ENCODE measurements at regions not wholly inside any gene's neighbourhood (a gene's known extent, or its start where the extent isn't known, plus 50 kb on each side); places are given as distances from the start of the nearest gene placed in this dataset.

DNA sequence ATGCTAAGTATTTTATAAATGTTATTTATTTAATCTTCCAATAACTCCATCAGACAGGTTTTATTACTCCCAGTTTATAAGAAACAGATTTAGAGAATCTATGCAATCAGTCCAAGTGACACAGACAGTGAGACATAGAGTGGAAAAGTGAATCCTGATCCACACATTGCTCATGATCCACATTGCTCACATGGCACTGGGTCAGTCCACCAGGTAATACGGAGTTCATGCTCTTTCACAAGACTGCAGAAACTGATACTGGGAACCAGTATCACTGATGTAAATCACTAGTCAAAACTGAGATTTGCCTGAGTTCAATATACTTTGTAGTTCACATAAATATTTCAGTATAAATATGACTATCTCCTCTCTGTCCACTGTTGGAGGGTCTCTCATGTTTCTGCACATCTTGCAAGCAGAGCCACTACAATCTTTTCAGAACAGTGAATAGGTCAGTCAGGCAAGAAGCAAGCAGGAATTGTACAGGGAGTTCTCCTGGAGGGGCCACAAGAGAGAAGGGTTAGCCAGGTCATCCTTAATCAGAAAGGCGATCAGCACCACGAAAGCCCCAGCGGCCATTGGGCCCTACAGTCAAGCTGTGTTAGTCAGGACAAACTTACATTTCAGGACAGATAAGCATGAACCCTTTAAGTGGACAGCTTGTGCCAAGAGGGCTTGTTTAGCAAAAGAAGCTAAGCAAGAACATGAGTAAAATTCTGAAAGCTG is 275.4 kb upstream of the NR5A2 start:
- DNase-seq (ENCODE audit: low read depth, low spot score) = no peak
- no peaks in the 10 kb centered on the region for H3K36me3 Mint-ChIP-seq (ENCODE audit: low read depth)
- H3K4me1 Mint-ChIP-seq = peaks cover 8% of the 10 kb centered on the region
- H3K27ac Mint-ChIP-seq (ENCODE audit: unreplicated experiment) = no peak overlapping the region
- TF ChIP-seq, protein P1, sequence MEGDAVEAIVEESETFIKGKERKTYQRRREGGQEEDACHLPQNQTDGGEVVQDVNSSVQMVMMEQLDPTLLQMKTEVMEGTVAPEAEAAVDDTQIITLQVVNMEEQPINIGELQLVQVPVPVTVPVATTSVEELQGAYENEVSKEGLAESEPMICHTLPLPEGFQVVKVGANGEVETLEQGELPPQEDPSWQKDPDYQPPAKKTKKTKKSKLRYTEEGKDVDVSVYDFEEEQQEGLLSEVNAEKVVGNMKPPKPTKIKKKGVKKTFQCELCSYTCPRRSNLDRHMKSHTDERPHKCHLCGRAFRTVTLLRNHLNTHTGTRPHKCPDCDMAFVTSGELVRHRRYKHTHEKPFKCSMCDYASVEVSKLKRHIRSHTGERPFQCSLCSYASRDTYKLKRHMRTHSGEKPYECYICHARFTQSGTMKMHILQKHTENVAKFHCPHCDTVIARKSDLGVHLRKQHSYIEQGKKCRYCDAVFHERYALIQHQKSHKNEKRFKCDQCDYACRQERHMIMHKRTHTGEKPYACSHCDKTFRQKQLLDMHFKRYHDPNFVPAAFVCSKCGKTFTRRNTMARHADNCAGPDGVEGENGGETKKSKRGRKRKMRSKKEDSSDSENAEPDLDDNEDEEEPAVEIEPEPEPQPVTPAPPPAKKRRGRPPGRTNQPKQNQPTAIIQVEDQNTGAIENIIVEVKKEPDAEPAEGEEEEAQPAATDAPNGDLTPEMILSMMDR (conservative IDR thresholded peaks at IDR 0.05) = no peak
- no peak overlapping the region for H3K4me3 Mint-ChIP-seq
- H3K27me3 Mint-ChIP-seq (ENCODE audit: low read depth) = peaks cover 25% of the 10 kb centered on the region
- H3K9me3 Mint-ChIP-seq = no peaks in the 10 kb centered on the region

DNA sequence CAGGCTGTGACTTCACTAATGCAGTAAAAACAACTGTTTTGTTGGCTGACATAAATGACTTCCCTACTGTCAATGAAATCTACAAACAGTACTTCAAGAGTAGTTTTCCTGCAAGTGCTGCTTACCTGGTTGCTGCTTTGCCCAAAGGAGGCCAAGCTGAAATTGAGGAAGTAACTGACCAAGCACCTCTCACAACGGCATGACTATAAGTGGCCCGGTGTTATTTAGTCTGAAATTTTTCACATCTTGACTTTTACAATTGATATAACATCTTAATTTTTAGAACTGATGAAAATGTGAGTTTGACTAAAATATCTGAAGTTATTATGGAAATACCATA is 274.9 kb upstream of the NR5A2 start:
- Mint-ChIP-seq H3K9me3 (no peaks in the 10 kb centered on the region), H3K27ac (ENCODE audit: unreplicated experiment) (no peak overlapping the region), H3K4me3 (no peak overlapping the region), H3K36me3 (ENCODE audit: low read depth) (no peaks in the 10 kb centered on the region), H3K27me3 (ENCODE audit: low read depth) (peaks cover 20% of the 10 kb centered on the region), H3K4me1 (peaks cover 7% of the 10 kb centered on the region)
- TF ChIP-seq, protein P1 (conservative IDR thresholded peaks at IDR 0.05) = no peak
- no peak for DNase-seq (ENCODE audit: low read depth, low spot score)

DNA sequence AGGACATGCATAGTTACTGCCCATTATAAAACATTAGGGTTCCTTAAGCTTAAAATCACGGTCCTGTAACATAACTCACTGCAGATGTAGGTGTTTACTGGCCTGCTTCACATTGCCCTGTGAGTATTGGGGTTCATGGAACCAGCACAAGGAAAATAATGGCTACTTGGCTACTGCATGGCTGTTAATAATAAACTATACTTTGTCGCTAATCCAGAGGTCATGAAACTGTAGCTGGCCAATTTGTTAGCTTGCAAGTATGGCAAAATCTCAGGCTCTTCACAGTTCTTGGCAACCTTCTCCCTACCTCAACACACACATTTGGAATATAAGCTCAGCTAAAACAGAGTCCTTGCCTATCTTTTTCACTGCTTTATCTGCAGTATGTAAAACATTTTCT is 274.0 kb upstream of the NR5A2 start:
- TF ChIP-seq, protein P1 (conservative IDR thresholded peaks at IDR 0.05) = no peak
- H3K4me1 Mint-ChIP-seq = no peaks in the 10 kb centered on the region
- H3K4me3 Mint-ChIP-seq = no peak overlapping the region
- no peaks in the 10 kb centered on the region for H3K9me3 Mint-ChIP-seq
- peak overlapping the region; percentile 65 for H3K27ac Mint-ChIP-seq (ENCODE audit: unreplicated experiment)
- no peak for DNase-seq (ENCODE audit: low read depth, low spot score)
- H3K36me3 Mint-ChIP-seq (ENCODE audit: low read depth) = no peaks in the 10 kb centered on the region
- H3K27me3 Mint-ChIP-seq (ENCODE audit: low read depth) = peaks cover 11% of the 10 kb centered on the region

DNA sequence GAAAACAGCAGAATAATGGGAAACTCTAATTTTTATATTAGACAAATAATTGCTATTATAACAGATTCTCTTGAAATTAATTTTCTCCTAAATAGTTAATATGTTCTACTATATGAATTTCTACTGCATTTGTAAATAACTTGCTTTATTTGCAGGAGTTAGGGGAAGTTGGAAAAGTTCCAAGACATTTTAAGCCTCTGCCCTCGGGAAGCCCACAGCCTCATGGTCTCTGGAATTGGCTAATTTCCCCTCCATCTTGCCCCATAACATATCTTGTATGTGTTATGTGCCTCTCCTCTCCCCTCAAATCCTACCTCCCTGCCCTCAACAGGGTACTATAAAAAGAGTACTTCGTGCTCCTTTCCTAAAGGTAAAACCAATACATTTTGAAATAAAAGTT is 271.4 kb upstream of the NR5A2 start:
- no peaks in the 10 kb centered on the region for H3K4me1 Mint-ChIP-seq
- H3K9me3 Mint-ChIP-seq = no peaks in the 10 kb centered on the region
- H3K27ac Mint-ChIP-seq (ENCODE audit: unreplicated experiment) = no peak overlapping the region
- H3K4me3 Mint-ChIP-seq = no peak overlapping the region
- H3K36me3 Mint-ChIP-seq (ENCODE audit: low read depth) = no peaks in the 10 kb centered on the region
- no peak for DNase-seq (ENCODE audit: low read depth, low spot score)
- TF ChIP-seq, protein P1 (conservative IDR thresholded peaks at IDR 0.05) = no peak
- H3K27me3 Mint-ChIP-seq (ENCODE audit: low read depth) = peaks cover 6% of the 10 kb centered on the region

DNA sequence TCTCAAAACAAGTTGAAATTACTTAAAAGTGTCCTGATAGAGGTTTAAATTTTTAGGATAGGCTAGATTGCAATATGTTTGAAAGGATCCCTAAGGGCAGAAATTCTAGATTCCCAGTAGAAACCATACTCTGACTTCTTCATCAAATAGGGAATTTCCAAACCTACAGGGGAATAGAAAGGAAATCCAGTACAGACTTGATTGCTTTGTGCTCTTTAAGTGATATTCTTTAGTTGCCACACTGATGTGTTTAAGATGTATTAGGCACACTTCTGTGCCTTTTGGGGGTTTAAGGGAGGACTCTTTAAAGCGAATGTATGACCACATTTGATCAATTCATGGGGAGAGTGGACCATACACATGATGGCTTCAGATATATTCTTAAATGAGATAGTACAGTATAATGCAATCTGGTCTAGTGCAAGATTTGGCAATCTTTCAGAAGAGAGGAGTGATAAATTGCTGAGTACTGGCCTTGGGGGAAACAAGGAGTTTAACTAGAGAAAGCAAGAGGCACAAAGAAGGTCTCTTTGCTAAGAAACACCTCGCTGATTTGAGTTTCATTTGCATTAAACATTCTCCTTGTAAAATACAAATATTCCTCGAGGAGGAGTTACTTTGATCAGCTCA is 268.8 kb upstream of the NR5A2 start:
- TF ChIP-seq, protein P1 (conservative IDR thresholded peaks at IDR 0.05) = no peak
- Mint-ChIP-seq H3K27ac (ENCODE audit: unreplicated experiment) (no peak overlapping the region), H3K9me3 (no peaks in the 10 kb centered on the region), H3K4me3 (no peak overlapping the region), H3K27me3 (ENCODE audit: low read depth) (peaks cover 6% of the 10 kb centered on the region), H3K36me3 (ENCODE audit: low read depth) (no peaks in the 10 kb centered on the region), H3K4me1 (no peaks in the 10 kb centered on the region)
- no peak for DNase-seq (ENCODE audit: low read depth, low spot score)

All from neural crest cell (in vitro differentiated cells).